Anterior cingulate cortex (tissue), 58 donors: ENCODE measurements at regions not wholly inside any gene's neighbourhood (a gene's known extent, or its start where the extent isn't known, plus 50 kb on each side); places are given as distances from the start of the nearest gene placed in this dataset.
"Not testable (repeated sequence)": the region's sequence is repeated elsewhere in the genome, so short reads cannot be mapped to it uniquely, and the experiment has no call there.

Experiments used
- DNase-seq, 58 donors: peaks; one replicate each; lab custom pipeline; 2025; lab: John Stamatoyannopoulos, UW

- no peak for DNase-seq
Observed at GRCh38 chrX:55981603-55982002, 250.6 kb upstream of the KLF8 start.

GRCh38 chrX:55996649-55997048, 235.5 kb upstream of the KLF8 start:
- no peak for DNase-seq

DNA sequence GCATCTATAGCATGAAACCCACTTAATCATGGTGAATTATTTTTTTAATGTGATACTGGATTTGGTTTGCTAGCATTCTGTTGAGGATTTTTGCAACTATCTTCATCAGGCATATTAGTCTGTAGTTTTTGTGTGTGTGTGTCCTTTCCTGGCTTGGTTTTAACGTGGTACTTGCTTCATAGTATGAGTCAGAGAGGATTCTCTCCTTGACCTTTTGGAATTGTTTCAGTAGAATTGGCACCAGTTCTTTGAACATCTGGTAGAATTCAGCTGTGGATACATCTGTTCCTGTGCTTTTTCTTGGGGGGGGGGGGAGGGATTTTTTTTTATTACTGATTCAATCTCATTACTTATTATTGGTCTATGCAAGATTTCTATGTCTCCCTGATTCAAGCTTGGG, 232.0 kb upstream of the KLF8 start:
- DNase-seq = no peak

GRCh38 chrX:56000729-56001128, 231.4 kb upstream of the KLF8 start:
- no peak for DNase-seq

DNA sequence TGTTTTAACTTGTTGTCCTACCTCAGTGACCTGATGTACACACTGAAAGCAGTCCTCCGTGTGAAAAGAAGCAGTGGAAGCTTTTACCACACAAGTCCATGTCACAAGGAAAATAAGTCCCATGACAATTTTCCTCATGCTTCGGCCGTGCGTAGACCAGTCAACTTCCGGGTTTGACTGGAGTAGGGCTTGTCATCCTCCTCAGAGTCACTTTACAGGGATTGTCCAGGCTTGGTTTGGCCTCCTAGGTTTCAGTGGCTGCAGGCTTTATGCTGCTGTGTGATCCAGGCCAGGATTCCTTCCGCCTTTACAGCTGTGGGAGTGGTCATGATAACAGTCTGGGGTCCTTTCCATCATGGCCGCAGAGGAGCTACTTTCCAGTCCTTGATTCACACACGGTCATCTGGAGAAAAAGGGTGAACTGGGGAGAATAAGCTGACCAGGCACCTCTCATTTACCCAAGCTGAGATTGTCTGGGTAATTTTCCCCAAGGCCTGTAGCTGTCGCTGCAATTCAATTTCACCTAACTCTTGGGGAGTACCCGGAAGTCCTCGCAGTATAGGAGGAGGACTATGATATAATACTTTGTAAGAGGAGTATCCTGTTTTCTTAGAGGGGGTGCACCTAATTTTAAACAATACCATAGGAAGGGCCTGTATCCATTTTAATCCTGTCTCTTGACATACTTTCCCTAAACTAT, 206.1 kb upstream of the KLF8 start:
- DNase-seq = no peak

DNA sequence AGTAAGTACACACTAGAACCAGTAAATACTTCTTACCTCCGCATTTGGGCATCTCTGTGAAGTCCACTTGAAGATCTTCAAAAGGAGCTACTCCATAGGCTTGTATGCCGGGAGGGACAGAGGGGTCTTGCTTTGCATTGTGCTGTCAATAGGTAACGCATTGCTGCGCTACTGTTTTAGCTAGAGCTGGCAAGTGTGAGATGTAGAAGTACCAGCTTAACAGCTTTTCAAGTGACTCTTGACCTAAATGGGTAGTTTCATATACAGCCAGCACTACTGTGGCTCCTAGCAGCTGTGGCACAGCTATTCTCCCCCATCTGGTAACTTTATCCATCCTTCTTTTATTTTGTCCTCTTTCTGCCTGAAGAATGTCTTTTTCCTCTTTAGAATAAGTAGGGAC, 205.3 kb upstream of the KLF8 start:
- no peak for DNase-seq

DNA sequence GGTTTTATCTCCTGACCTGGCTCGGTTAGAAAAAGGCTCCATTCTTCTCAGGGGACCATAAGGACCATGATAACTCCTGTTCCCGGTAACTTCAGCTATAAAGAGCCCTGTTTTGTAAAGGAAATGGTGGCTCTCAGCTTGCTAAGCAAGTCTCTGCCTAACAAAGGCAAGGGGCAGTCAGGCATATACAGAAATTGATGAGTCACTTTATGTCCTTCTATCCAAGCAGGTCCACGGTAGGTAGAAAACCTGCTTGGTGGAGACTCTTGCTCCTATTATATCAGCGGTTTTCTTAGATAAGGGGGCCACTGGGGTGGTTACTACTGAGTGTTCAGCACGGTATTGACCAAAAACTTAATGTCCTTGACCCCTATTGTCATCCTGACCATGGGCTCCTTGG, 203.0 kb upstream of the KLF8 start:
- DNase-seq = no peak

DNA sequence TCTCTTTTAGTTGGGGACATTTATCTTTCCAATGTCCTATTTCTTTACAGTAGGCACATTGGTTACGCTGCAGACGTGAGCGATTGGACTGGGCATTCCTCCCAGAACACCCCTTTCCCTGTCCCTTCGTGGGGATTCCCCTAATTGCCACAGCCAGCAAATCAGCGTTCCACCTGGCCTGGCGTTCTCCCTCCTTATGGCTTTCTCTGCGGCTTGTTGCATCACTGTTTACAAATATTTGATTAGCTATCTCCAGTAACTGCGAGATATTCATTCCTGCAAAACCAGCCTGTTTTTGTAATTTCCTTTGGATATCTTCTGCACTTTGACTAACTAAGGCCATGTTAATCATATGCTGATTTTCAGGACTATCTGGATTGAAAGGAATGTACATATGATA, 202.5 kb upstream of the KLF8 start:
- DNase-seq = no peak

- DNase-seq = no peak
Observed at GRCh38 chrX:56031409-56031808, 200.7 kb upstream of the KLF8 start.

DNA sequence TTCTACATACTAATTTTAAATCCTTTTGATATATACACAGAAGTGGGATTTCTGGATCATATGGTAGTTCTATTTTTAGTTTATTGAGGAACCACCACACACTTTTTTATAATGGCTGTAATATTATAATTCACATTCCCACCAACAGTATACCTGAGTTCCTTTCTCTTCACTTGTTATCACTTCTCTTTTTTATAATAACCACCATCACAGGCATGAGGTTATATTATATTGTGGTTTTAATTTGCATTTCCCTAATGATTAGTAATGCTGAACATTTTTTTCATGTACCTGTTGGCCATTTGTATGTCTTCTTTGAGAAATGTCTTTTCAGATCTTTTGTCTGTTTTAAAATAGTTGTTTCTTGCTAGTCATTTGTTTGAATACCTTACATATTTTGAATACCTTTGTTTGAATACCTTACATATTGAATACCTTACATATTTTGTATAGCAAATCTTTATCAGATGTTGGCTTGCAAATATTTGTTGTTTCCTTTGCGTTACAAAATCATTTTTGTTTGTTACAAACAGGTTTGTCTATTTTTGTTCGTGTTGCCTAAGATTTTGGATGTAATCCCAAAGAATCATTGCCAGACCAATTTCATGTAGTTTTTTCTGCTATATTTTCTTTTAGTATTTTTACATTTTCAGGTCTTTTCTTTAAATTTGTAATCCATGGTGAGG, 198.5 kb upstream of the KLF8 start:
- DNase-seq = no peak

- not testable (repeated sequence) for DNase-seq
Observed at GRCh38 chrX:56052673-56053330, 179.4 kb upstream of the KLF8 start.

DNA sequence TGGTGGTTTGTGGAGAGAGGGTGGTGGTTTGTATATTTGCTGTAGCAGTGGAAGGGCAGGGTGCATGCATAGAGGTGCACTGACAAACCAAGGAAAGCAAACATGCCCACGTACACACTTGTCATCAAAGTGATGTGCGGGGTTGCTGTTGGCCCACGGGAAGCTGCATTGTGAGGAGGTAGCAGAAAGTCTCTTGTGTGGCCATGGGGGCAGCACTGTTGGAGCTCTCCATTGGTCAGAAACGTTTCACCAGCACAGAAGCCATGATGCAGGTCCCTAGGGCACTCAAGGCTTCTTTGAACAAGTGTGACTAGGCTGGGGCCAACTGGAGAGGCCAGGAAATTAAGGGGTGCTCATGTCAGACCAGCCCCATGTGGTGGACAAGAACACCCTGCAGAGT, 174.8 kb upstream of the KLF8 start:
- DNase-seq = no peak

GRCh38 chrX:56066016-56066415, 166.1 kb upstream of the KLF8 start:
- no peak for DNase-seq

DNA sequence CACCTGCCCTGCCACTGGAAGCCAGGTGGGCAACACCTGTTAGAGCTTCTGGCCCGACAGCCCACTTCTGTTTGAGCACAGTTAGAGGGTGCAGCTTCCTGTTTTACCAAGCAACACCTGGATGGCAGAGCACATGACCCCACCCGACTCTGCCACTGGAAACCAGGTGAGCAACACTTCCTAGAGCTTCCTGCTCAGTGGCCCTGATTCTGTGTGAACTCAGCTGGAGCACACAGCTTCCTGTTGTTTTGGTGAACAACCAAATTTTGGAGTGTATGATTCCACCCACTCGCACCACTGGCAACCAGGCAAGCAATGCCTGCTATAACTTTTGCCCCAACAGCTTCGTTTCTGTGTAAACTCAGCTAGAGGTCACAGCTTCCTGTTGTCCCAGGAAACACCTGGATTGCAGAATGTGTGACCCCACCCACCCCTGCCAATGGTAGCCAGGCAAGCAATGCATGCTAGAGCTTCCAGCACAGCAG, 163.8 kb upstream of the KLF8 start:
- no peak for DNase-seq

DNA sequence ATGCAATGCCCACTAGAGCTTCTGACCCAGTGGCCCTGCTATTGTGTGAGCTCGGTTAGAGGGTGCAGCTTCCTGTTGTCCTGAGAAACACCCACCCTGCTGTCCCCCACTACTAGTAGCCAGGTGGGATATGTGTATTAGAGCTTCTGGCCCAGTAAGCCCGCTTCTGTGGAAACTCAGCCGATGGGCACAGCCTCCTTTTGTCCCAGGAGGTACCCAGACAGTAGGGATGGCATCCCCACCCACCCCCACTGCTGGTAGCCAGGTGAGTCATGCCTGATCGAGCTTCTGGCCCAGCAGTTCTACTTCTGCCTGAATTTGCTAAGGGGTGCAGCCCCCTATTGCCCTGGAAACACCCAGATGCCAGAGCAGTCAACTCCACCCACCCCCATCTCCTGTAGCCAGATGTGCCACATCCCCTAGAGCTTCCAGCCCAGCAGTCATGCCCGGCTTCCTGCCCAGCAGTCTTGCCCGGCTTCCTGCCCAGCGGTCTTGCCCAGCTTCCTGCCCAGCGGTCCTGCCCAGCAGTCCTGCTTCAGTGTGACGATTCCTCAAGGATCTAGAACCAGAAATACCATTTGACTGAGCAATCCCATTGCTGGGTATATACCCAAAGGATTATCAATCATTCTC, 162.7 kb upstream of the KLF8 start:
- no peak for DNase-seq

- no peak for DNase-seq
Observed at GRCh38 chrX:56089376-56089775, 142.8 kb upstream of the KLF8 start.

- no peak for DNase-seq
Observed at GRCh38 chrX:56099271-56099670, 132.9 kb upstream of the KLF8 start.

DNA sequence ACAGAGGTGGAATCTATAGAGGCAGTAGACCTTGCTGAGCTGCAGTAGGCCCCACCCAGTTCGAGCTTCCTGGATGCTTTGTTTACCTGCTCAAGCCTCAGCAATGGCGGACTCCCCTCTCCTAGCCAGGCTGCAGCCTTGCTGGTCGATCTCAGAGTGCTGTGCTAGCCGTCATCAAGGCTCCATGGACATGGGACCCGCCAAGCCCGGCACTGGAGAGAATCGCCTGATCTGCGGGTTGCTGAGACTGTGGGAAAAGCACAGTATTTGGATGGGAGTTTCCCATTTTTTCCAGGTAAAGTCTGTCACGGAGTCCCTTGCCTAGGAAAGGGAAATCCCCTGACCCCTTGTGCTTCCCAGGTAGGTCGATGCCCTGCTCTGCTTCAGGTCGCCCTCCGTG, 124.8 kb upstream of the KLF8 start:
- no peak for DNase-seq

DNA sequence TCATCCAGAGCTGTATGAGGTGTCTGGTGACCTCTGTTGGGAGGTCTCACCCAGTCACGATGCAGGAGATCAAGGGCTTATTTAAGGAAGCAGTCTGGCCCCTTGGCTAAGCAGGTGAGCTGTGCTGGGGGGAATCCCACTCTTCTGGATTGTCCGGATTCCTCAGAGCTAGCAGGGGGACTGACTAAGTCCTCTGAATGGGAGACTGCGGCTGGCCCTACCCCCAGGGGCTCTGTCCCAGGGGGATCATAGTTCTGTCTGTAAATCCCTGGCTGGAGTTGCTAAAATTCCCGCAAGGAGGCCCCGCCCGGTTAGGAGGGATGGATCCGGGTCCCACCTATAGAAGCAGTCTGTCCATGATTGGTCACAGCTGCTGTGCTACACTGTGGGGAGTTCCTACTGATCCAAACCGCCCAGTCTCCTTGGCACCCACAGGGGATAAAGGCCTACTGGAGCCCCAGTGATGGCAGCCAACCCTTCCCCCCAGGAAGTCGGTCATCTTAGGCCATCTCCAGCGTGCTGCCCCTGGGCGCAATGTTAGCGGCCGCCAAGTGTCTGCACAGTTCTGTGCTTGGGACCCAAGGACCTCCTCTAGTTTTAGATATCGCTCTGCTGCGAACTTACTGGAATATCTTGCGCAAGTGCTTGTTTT, 118.2 kb upstream of the KLF8 start:
- no peak for DNase-seq

DNA sequence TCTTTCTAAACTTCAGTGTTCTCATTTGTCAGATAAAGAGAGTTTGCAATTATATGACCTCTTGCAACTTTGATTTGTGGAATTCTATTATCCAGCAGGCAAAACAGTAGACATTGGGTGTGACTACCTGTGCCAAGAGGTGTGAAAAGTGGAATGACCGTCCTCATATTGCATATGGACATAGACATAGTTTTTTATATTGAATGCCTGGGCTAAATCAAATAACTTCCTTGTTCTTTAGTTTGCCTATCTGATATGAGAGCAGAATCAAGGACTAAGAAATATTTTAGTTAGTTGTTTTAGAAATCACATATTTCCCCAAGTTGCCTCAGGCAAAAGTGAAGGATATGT, 117.7 kb upstream of the KLF8 start:
- DNase-seq = no peak

GRCh38 chrX:56120242-56120641, 111.9 kb upstream of the KLF8 start:
- DNase-seq = no peak
